Cerebellar cortex (tissue), 1 donor: ENCODE measurements at regions not wholly inside any gene's neighbourhood (a gene's known extent, or its start where the extent isn't known, plus 50 kb on each side); places are given as distances from the start of the nearest gene placed in this dataset.
A peak's percentile ranks its signal among the peaks of the same experiment; 100 is the strongest.

Source experiments
- DNase-seq: peaks from one replicate; pipeline ENCODE4 v3.0.0-alpha.2; 2015; ENCODE audit warnings: low spot score

- DNase-seq, result no peak
Observed at GRCh38 chr11:19661827-19662226, 50.8 kb upstream of the NAV2 start.

DNA sequence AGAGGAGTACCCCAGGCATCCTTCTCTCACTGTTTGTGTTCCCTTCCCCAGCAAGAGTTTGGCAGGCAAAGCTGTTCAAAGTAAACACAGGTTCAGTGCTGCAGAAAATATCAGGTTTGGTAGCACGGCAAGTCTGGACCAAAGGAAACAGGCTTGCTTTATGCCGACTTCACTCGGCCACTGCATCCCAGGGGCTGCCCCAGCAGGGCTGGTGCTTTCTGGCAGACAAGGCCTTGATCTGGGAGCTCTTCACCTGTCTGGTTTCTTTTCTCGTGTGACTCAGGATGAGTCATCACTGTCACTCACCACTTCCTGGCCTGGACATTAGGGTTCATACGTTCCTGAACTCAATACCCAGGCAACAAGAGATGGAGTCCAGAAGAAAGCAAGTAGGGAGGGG is 52.6 kb upstream of the NAV2 start:
- no peak for DNase-seq

DNA sequence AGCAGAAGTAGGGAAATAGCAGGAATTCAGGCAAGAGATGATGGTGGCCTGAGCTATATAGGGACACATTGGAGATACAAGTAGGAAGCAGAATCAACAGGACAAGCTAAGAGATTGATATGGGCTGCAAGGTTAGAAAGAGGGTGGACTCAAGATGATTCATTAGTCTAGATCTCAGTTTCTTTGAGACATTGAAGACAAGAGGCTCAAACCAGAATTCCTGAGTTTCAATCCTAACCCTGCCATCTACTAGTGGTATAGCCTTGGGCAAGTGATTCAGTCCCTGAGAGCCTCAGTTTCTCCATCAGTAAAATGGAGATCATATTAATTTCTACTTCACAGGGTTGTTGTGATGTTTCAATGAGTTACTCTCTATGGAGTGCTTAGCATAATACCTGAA is 53.1 kb upstream of the NAV2 start:
- no peak for DNase-seq

GRCh38 chr11:19658344-19658743 is 54.3 kb upstream of the NAV2 start:
- DNase-seq, result no peak

- no peak for DNase-seq
Observed at GRCh38 chr11:19656140-19656541, 56.5 kb upstream of the NAV2 start.

DNA sequence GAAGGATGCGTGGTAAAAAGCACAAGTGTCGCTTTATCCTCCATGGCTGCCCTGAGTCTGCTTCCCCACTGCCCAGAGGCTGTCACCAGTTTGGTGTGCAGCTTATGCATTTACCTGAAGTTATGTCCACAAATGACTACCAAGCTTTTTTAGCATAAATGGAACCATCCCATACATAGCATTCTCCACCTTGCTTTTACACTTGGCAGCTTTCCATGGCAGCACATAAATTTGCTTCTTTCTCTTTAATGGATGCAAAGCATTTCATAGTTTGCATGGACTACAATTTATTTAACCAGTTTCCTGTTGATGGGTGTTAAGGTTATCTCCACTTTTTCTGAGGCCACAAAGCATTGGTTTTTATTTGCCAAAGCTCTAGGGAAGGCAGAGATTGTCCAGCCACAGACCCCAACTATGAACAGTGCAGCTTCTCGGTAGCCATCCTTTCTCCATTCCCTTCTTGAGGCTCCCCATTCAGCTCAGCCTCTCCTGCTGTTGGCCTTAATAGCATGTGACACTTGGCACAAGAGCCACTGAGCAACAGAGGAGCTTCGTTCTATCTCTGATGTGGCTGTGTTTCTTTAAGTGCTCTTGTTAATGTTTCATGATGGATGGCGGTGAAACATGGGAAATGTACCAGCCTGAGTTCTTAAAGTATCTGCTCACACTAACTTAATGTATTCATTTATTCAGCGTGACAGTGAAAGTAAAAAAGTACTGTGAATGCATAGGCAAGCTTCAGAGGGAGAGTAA is 59.8 kb upstream of the NAV2 start:
- no peak for DNase-seq

- peak; percentile 75 for DNase-seq
Observed at GRCh38 chr11:19651653-19652052, 61.0 kb upstream of the NAV2 start.

DNA sequence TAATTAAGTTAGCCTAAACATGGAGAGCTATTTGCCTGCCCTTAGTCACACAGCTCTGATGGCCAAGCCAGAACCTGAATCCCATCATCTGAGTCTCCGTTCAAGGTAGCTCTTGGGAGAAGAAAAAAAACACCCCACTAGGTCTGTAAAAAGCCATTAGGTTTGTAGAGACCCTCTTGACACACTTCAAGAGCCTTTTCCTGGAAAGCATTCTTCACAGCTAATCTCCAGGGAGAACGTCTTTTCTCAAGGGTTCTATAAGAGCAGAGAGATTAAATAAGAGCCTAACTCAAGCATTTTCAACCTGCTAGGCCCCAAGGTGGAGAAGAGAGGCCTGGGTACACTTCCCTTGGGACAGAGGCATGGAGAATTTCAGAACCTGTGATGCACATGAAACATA is 61.6 kb upstream of the NAV2 start:
- DNase-seq, result no peak

- no peak for DNase-seq
Observed at GRCh38 chr11:19650467-19650866, 62.2 kb upstream of the NAV2 start.

DNA sequence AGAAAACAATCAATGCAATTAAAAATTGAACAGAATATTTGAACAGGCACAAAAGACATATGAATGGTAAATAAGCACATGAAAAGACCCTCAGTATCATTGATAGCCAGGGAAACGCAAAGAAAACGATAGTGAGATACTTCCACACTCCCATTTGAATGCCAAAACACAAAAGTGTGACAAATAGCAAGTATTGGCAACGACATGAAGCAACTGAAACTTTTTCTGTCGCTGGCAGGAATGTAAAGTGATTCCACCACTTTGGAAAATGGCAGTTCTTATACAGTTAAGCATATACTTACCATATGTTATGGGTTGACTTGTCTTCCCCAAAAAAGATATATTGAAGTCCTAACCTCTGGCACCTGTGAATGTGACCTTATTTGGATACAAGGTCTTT is 62.9 kb upstream of the NAV2 start:
- DNase-seq, result no peak

- DNase-seq, result no peak
Observed at GRCh38 chr11:19648321-19648720, 64.3 kb upstream of the NAV2 start.

- DNase-seq, result no peak
Observed at GRCh38 chr11:19647816-19648215, 64.8 kb upstream of the NAV2 start.

DNA sequence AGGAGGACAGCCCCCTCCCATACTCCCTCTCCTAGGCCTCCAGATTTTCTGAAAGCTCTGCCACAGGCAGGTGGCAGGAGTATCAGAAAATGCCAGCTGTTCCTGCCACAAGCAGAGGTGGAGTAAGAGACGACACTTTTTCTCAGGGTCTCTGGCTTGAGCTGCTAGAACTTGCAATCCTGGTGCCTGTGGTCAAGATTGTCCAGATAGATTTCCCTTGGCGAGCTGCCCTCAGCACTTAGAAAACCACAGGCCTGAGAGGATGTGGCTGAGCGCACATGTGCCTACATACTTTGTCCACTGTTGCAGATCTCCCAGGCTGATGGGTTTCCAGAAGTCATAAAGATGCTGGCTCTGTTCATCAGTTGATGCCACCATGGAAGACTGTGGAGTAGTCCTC is 65.7 kb upstream of the NAV2 start:
- no peak for DNase-seq

- DNase-seq, result no peak
Observed at GRCh38 chr11:19646308-19646707, 66.3 kb upstream of the NAV2 start.

- DNase-seq, result no peak
Observed at GRCh38 chr11:19644316-19644715, 68.3 kb upstream of the NAV2 start.

- DNase-seq, result no peak
Observed at GRCh38 chr11:19642185-19643158, 70.2 kb upstream of the NAV2 start.

- DNase-seq, result no peak
Observed at GRCh38 chr11:19639603-19640105, 73.0 kb upstream of the NAV2 start.

GRCh38 chr11:19635332-19635731 is 77.3 kb upstream of the NAV2 start:
- no peak for DNase-seq

DNA sequence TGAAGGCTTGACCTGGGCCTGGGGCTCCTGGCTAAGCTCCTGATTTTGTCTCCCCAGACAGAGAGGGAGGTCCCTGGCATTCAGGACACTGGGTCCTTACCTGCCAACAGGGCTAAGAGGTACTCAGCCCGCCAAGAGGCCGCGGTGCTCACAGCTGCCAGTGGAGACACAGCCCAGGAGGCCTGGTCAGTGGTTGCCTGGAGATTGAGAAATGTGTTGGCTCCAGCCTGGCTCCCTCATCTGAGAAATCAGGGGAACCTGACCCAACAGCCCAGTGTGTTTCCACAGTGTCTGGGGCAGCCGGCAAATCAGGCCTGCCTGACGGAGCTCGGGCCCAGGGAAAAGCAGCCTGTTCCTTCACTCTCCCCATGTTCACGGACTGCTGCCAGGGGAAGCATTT is 79.4 kb upstream of the NAV2 start:
- peak; percentile 17 for DNase-seq

- DNase-seq, result no peak
Observed at GRCh38 chr11:19632499-19632834, 80.2 kb upstream of the NAV2 start.

DNA sequence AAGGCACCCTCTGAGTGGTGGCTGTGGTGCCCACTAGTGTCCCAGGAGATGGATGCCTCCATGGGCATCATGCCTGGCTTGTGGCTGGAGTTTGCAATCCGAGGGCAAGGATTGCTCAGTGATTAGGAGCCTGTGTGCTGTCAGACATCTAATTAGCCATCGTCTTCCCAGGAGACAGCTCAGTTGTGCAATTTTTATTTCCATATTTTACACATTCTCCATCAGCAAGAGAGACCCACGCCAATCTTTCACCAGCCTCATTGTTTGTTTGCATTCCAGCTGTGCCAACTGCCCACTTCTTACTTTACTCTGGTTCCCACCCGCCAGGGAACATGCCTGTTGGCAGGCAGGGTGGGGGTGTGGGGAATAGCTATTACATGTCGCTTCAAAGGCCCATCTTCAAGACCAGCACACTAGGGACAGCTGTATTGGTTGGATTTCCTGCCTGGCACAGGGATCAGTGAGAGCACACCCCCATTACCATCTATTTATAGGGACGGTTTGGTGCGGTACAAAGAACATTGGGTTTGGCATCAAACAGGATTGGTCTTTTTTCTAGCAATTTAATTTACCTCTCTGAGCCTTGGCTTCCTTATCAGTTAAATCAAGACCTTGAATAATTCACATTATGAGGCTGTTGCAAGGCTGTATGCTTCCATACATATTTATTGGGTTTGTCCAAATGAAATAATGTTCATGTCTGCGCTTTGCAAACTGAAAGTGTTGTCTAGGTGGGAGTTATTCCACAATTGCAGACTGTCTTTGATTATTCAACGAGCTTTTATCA is 80.7 kb upstream of the NAV2 start:
- no peak for DNase-seq

DNA sequence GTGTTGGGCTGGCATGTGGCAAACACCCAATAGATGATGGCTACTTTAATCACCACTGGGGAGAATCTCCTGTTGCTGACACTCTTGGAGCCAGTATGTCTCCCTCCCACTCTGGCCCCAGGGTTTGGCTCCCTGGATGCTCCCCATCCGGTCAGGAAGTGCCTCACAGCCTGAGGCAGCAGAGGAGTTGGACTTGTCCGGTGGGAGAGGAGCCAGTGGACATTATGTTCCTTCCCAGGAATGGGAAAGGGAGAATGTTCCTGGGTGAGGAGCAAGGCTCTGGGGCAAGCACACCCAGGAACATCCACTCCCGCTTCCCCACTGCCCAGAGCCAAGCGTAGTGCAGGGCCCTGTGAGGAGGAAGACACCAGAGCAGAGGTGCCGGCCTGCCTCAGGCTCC is 84.6 kb upstream of the NAV2 start:
- DNase-seq, result no peak
